ENCODE measurements at regions not wholly inside any gene's neighbourhood (a gene's known extent, or its start where the extent isn't known, plus 50 kb on each side); places are given as distances from the start of the nearest gene placed in this dataset.
A peak's percentile ranks its signal among the peaks of the same experiment; 100 is the strongest.

DNA sequence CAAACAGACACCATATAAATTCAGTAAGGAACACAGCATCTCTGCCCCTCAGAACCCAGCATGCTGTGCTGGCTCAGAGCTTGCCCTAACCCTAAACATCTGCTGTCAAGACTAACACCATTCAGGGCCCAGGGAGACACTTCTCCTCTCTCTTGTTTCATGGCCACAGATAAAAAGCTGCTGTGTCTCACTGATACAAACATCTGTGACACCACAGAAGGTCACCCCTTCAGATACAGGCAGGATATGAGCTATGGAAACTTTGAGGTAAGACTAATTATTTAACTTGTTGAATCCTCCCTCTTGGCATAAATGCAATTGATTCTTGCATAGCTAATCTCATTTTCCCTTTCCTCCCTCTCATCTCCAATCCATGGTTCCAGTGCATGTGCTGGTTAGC, 61.6 kb upstream of the GPR12 start:
- no peak for DNase-seq

DNA sequence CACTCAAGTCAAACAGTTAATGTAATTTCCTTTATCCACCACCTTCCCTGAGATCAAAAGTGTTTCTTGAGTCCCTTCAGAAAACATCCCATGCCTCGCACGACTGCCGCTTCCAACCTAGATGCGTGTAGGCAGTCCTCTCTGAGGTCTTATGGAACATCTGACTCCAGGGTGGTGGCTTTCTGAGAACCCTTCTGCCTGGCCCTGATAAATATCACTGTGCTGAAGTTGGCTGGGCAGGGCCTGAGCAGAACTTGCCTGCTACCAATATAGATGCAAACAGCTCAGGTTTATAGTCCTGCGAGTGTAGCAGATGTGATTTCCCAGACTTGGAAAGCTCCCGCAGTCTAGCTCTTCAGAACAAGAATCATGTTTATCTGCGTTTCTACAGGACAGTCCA, 61.1 kb upstream of the GPR12 start:
- DNase-seq = no peak

DNA sequence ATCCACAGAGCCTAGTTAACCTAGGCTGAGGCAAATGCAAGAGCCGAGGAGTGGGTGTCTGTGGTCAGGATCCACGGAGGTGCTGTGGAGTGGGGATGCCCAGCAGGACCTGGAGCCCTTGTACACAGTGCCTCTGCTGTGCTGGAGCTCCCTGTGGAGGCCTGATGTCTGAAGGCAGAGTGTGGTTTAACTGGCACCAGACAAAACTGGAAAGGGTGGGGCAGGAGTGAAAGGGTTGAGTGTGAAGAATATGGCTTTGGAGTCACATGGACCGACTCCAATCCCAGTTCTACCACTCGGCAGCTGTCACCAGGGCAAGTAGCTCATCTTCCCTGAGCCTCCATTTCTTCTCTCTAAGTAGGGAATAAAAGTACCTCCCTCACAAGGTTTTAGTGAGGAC, 60.3 kb upstream of the GPR12 start:
- DNase-seq = no peak

DNA sequence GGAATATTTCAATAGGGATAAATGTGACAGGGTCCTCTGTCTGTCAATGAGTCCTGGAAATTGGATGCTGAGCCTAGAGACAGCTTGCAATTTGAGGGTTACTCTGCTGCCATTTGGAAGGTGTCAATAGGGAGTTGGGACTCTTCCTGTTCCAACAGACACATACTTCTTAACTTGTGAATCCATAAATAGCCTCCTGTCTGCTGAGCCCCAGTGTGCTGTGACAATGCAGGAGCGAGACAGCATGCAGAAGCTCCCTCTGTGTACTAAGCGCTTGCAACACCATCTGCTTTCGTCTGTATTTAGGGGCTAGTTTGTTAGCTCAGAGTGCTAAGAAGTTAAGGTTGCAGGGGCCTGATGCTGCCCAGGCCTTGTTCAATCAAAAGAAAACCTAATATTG, 58.5 kb upstream of the GPR12 start:
- peak; percentile 82 for DNase-seq

DNA sequence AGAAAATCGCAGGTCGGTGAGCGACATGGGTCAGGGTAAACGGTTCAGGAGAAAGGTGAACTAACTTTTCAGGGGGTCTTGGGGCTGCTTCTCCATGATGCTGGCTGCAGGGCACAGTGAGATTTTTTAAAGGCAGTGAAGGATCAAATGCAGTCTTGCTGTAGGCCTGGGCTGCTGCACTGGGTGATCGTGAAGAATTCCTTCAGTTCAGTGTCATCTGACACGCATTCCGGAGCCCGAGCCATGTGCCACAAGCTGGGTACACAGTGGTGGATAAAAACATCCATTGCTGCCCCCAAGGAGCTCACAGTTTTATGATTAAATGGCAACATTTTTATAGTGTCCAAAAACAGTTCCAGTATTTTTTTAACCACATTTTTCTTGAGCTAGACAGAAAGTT, 56.3 kb upstream of the GPR12 start:
- DNase-seq = no peak

DNA sequence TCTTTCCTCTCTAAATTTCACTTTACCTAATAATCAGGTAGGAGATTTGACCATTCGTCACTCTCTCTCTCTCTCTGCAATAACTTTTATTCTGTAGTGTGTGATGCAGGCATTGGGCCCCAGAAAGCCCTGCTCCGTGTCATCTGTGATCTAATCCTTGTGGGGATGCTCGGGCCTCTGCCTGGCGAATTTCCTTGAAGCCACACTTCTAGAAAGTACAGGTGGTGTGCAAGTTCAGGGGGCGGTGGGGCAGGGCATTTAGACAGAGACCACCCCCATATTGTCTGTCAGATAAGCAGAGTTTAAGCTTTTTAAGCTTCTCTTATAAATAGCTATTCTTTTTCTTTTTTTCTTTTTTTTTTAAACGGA, 53.4 kb upstream of the GPR12 start:
- DNase-seq = peak; percentile 50

DNA sequence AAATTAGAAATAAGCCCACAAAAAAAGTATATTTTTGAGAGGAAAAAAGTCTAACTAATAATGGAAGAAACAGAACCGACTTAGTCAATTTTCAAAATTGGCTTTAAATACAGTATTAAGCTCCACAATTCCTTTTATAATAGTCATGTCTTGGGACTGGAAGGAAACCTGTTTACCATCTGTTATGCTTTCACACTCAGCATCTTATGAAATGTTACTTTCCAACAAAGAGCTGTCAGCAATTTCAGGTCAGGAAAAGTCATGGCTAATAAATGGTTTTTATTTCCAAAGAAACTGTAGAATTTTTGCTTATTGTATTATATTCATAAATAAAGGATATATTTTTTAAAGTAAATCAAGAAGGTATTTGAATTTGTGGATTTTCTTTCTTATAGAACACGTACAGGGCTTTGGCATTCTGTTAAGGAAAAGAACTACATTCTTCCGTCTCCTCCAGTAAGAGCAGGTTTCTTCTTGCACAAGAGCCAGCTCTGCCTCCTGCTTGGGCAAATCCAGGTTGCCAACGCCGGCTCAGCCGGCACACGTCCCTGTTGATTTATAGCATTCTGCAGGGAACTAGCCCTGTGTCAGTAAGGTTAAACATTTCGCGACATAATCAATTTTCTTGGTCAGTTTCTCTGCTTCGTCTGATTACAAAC, 52.9 kb upstream of the GPR12 start:
- peak; percentile 55 for DNase-seq

DNA sequence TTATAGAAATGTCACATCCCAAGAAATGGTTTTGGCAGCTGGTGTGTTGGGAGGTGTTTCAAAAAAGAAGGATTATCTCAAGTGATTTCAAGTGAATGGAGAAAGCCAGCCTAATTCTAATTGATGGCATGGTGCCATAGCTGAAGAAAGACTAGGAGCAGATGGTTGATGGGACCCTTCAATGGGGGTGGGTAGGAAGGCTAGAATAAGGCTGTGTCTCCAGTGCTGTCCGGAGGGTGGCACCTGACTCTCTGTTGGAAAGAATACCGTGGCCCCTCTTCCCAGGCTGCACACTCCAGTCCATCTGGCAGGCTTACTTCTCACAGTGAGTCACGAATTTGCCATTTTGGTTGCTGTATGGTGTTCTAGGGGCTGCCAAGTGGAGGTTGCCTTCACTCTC, 51.0 kb upstream of the GPR12 start:
- DNase-seq = peak; percentile 99
